Neural cell (in vitro differentiated cells): ENCODE measurements at regions not wholly inside any gene's neighbourhood (a gene's known extent, or its start where the extent isn't known, plus 50 kb on each side); places are given as distances from the start of the nearest gene placed in this dataset.

Experiments used
- H2AFZ ChIP-seq: fragments of 200-600, 300-800 bp; sonication (generic), shearing (Covaris generic); 2 replicates; pipeline ENCODE4 v1.6.0; 2014; ENCODE audit warnings: low read depth, mild to moderate bottlenecking, antibody characterized with exemption, low read length, moderate library complexity
- H3F3A ChIP-seq: fragments of 200-600 bp; shearing (Covaris generic); 2 replicates; pipeline ENCODE4 v1.6.1; 2016; ENCODE audit warnings: mild to moderate bottlenecking, moderate library complexity, mixed read lengths, antibody characterized with exemption, low read length; ENCODE audit not compliant: insufficient read depth, poor library complexity, severe bottlenecking
- H3K27ac ChIP-seq: fragments of 200-600, 300-800 bp; sonication (generic), shearing (Covaris generic); 2 replicates; pipeline ENCODE4 v1.5.1; 2014; ENCODE audit warnings: mild to moderate bottlenecking, low read length, moderate library complexity
- H3K27me3 ChIP-seq: fragments of 300-800, 200-600 bp; sonication (generic), shearing (Covaris generic); 2 replicates; pipeline ENCODE4 v1.6.0; 2014; ENCODE audit warnings: mild to moderate bottlenecking, low read depth, low read length, moderate library complexity; ENCODE audit not compliant: insufficient read depth
- H3K36me3 ChIP-seq: fragments of 300-800, 200-600 bp; sonication (generic), shearing (Covaris generic); 2 replicates; pipeline ENCODE4 v1.5.1; 2014; ENCODE audit warnings: mild to moderate bottlenecking, antibody characterized with exemption, low read length, moderate library complexity; ENCODE audit not compliant: insufficient read depth
- H3K4me2 ChIP-seq: fragments of 300-800, 200-600 bp; sonication (generic), shearing (Covaris generic); 2 replicates; pipeline ENCODE4 v1.6.0; 2014; ENCODE audit warnings: mild to moderate bottlenecking, low read length
- H3K4me3 ChIP-seq: fragments of 300-800, 200-600 bp; sonication (generic), shearing (Covaris generic); 2 replicates; pipeline ENCODE4 v1.5.1; 2014; ENCODE audit warnings: mild to moderate bottlenecking, low read length, moderate library complexity
- H3K79me2 ChIP-seq: fragments of 200-600 bp; shearing (Covaris generic); replicated peaks from 2 replicates; pipeline ENCODE4 v1.6.0; 2014; ENCODE audit warnings: mild to moderate bottlenecking, low read length, moderate library complexity; ENCODE audit not compliant: insufficient read depth
- H3K9ac ChIP-seq: fragments of 300-800, 200-600 bp; sonication (generic), shearing (Covaris generic); 2 replicates; pipeline ENCODE4 v1.6.1; 2016; ENCODE audit warnings: mild to moderate bottlenecking, low read length, mixed read lengths
- H3K9me2 ChIP-seq: fragments of 200-600 bp; shearing (Covaris generic); 2 replicates; pipeline ENCODE4 v1.6.1; 2016; ENCODE audit warnings: mild to moderate bottlenecking, low read length, mixed read lengths; ENCODE audit not compliant: insufficient read depth
- H3K9me3 ChIP-seq: fragments of 200-600, 300-800 bp; sonication (generic), shearing (Covaris generic); 2 replicates; pipeline ENCODE4 v1.6.1; 2016; ENCODE audit warnings: mild to moderate bottlenecking, mixed run types, low read length, moderate library complexity, mixed read lengths
- H4K20me1 ChIP-seq: fragments of 200-600 bp; shearing (Covaris generic); 2 replicates; pipeline ENCODE4 v1.6.1; 2016; ENCODE audit warnings: mild to moderate bottlenecking, mixed run types; ENCODE audit not compliant: insufficient read depth
- EP300 ChIP-seq: fragments of 450-650 bp; conservative IDR thresholded peaks from 2 replicates; pipeline ENCODE4 v1.6.1; 2014; ENCODE audit warnings: antibody characterized with exemption, mild to moderate bottlenecking, moderate library complexity; ENCODE audit not compliant: poor library complexity, severe bottlenecking
- EZH2 ChIP-seq: fragments of 200-600, 300-800 bp; shearing (Covaris generic), sonication (generic); IDR thresholded peaks from 2 replicates; pipeline ENCODE4 v1.6.1; 2014; ENCODE audit warnings: antibody characterized with exemption, low read length, borderline replicate concordance, mild to moderate bottlenecking; ENCODE audit not compliant: insufficient read depth, poor library complexity, severe bottlenecking
- MXI1 ChIP-seq: fragments of 450-650 bp; conservative IDR thresholded peaks from 2 replicates; pipeline ENCODE4 v1.6.1; 2014; ENCODE audit warnings: antibody characterized with exemption, mild to moderate bottlenecking; ENCODE audit not compliant: poor library complexity, severe bottlenecking
- POLR2AphosphoS5 ChIP-seq: IDR thresholded peaks from 2 replicates; pipeline ENCODE4 v1.6.1; 2012
- RAD21 ChIP-seq: fragments of 450-650 bp; conservative IDR thresholded peaks from 2 replicates; pipeline ENCODE4 v1.6.1; 2014; ENCODE audit warnings: antibody characterized with exemption, mild to moderate bottlenecking, moderate library complexity
- SMC3 ChIP-seq: fragments of 450-650 bp; conservative IDR thresholded peaks from 2 replicates; pipeline ENCODE4 v1.6.1; 2014; ENCODE audit warnings: antibody characterized with exemption, mild to moderate bottlenecking, moderate library complexity; ENCODE audit not compliant: poor library complexity
- TAF1 ChIP-seq: IDR thresholded peaks from 2 replicates; pipeline ENCODE4 v1.6.1; 2012; ENCODE audit warnings: low read depth
- TF ChIP-seq, protein P1 (sequence below): IDR thresholded peaks from 2 replicates; pipeline ENCODE4 v1.6.1; 2012; ENCODE audit warnings: borderline replicate concordance
- TF ChIP-seq, protein P2 (sequence below): fragments of 450-650 bp; IDR thresholded peaks from 2 replicates; pipeline ENCODE4 v1.5.1; 2014; ENCODE audit warnings: antibody characterized with exemption, mild to moderate bottlenecking, moderate library complexity; ENCODE audit not compliant: poor library complexity, severe bottlenecking

DNA sequence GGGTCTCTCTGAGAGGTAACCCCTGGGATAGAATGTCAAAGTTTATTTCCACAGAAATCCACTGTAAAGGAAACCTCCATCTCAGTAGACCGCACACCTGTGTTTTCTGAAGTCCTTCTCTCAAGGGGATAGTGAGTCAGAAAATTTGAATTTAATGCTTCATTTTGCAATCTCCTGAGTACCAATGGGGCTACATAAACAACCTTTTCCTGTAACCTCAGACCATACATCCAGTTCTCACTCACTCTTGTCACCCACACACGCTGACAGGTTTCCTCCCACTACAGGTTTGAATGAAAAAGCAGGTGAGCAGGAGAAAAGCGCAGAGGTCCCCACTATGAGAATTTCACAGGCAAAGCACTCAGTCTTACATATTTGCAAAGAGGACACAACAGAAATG is 165.3 kb upstream of the MCTP2 start:
- Histone ChIP-seq H3K36me3 (no peaks in the 10 kb centered on the region), H3K27me3 (no peaks in the 10 kb centered on the region), H4K20me1 (no peaks in the 10 kb centered on the region), H3K9ac (no peak overlapping the region), H3K4me3 (no peak overlapping the region), H3K79me2 (no peaks in the 10 kb centered on the region), H3K9me3 (no peaks in the 10 kb centered on the region), H3F3A (no peaks in the 10 kb centered on the region), H2AFZ (no peak overlapping the region), H3K27ac (no peak overlapping the region), H3K4me2 (no peak overlapping the region), H3K9me2 (no peaks in the 10 kb centered on the region)
- no peak for TF ChIP-seq SMC3
- no peak for TF ChIP-seq MXI1
- TF ChIP-seq POLR2AphosphoS5, result no peak
- TF ChIP-seq, protein P1, sequence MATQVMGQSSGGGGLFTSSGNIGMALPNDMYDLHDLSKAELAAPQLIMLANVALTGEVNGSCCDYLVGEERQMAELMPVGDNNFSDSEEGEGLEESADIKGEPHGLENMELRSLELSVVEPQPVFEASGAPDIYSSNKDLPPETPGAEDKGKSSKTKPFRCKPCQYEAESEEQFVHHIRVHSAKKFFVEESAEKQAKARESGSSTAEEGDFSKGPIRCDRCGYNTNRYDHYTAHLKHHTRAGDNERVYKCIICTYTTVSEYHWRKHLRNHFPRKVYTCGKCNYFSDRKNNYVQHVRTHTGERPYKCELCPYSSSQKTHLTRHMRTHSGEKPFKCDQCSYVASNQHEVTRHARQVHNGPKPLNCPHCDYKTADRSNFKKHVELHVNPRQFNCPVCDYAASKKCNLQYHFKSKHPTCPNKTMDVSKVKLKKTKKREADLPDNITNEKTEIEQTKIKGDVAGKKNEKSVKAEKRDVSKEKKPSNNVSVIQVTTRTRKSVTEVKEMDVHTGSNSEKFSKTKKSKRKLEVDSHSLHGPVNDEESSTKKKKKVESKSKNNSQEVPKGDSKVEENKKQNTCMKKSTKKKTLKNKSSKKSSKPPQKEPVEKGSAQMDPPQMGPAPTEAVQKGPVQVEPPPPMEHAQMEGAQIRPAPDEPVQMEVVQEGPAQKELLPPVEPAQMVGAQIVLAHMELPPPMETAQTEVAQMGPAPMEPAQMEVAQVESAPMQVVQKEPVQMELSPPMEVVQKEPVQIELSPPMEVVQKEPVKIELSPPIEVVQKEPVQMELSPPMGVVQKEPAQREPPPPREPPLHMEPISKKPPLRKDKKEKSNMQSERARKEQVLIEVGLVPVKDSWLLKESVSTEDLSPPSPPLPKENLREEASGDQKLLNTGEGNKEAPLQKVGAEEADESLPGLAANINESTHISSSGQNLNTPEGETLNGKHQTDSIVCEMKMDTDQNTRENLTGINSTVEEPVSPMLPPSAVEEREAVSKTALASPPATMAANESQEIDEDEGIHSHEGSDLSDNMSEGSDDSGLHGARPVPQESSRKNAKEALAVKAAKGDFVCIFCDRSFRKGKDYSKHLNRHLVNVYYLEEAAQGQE, result no peak
- TF ChIP-seq EP300, result no peak

DNA sequence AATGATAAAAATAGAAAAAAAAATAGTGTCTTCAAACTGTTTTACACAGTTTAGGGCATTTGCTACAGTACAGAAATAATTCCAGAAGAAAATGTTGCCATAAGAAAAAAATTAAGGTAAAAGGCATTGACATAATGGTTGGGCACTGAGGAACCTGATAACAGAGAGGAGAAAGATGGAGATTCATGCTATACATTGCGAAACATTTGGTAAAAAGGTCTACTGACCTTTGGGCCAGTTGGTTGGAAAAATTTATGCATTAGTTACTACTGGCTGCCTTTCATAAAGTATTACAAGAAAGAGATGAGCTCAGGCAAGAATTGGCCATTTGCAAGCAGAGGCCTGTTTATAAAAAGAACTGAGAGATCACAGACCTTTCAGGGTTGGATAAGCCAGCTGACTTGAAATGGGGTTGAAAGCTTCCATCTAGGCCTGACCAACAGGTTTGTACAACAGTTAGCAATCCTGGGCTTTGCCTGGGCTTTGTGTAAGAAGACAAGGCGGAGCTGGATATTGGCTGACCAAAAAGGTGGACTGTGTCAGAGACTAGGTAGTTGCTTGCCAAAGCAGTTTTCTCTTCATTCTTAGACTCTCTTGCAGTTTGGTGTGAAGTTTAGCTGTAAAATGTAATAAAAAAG is 166.6 kb upstream of the MCTP2 start:
- H3K27me3 ChIP-seq, result no peaks in the 10 kb centered on the region
- no peaks in the 10 kb centered on the region for H3K36me3 ChIP-seq
- no peaks in the 10 kb centered on the region for H3K9me2 ChIP-seq
- H3F3A ChIP-seq, result no peaks in the 10 kb centered on the region
- no peak overlapping the region for H3K27ac ChIP-seq
- H2AFZ ChIP-seq, result no peak overlapping the region
- H3K9me3 ChIP-seq, result no peaks in the 10 kb centered on the region
- H3K9ac ChIP-seq, result no peak overlapping the region
- no peak overlapping the region for H3K4me2 ChIP-seq
- TF ChIP-seq EP300, result no peak
- TF ChIP-seq POLR2AphosphoS5, result no peak
- TF ChIP-seq, protein P1, result no peak
- no peak for TF ChIP-seq RAD21
- TF ChIP-seq MXI1, result no peak
- TF ChIP-seq TAF1, result no peak
- no peak for TF ChIP-seq SMC3
- no peak for TF ChIP-seq EZH2
- TF ChIP-seq, protein P2, sequence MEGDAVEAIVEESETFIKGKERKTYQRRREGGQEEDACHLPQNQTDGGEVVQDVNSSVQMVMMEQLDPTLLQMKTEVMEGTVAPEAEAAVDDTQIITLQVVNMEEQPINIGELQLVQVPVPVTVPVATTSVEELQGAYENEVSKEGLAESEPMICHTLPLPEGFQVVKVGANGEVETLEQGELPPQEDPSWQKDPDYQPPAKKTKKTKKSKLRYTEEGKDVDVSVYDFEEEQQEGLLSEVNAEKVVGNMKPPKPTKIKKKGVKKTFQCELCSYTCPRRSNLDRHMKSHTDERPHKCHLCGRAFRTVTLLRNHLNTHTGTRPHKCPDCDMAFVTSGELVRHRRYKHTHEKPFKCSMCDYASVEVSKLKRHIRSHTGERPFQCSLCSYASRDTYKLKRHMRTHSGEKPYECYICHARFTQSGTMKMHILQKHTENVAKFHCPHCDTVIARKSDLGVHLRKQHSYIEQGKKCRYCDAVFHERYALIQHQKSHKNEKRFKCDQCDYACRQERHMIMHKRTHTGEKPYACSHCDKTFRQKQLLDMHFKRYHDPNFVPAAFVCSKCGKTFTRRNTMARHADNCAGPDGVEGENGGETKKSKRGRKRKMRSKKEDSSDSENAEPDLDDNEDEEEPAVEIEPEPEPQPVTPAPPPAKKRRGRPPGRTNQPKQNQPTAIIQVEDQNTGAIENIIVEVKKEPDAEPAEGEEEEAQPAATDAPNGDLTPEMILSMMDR, result no peak
- no peaks in the 10 kb centered on the region for H3K79me2 ChIP-seq
- H3K4me3 ChIP-seq, result no peak overlapping the region
- no peaks in the 10 kb centered on the region for H4K20me1 ChIP-seq
